ENCODE measurements at regions not wholly inside any gene's neighbourhood (a gene's known extent, or its start where the extent isn't known, plus 50 kb on each side); places are given as distances from the start of the nearest gene placed in this dataset.

DNA sequence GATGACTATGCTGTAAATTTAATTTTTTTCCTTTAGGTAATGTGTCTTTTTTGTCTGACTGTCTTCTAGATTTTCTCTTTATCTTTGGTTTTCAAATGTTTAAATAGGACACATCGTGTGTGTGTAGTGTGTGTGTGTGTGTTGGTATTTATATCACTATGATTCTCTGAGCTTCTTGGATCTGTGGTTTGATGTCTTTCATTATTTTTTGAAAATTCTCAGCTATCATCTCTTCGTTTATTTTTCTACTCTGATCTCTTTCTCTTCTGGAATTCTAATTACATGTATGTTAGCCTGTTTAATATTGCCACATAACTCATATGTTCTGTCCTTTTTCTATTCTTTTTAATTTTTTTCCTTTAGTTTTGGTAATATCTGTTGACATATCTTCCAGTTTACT, 73.5 kb upstream of the OR10AD1 start:
- TF ChIP-seq RFX5 (IDR thresholded peaks at IDR 0.05) (no peak), CEBPB (IDR thresholded peaks at IDR 0.05) (no peak), EP300 (IDR thresholded peaks at IDR 0.05) (no peak), FOSL2 (IDR thresholded peaks at IDR 0.05) (no peak), FOSL2 (CRISPR knock-in tag; IDR thresholded peaks at IDR 0.05) (no peak), SMC3 (IDR thresholded peaks at IDR 0.05) (no peak), MAFK (IDR thresholded peaks at IDR 0.05; ENCODE audit: partially characterized antibody) (no peak), EHMT2 (IDR thresholded peaks at IDR 0.05; ENCODE audit: low read depth) (no peak), CBX2 (IDR thresholded peaks at IDR 0.05; ENCODE audit: borderline replicate concordance, low read depth) (no peak), RAD21 (conservative IDR thresholded peaks at IDR 0.05 in 1 of 2, IDR thresholded peaks at IDR 0.05 in 1 of 2) (no peak), CHD2 (IDR thresholded peaks at IDR 0.05; ENCODE audit: low read length, partially characterized antibody) (no peak)
- TF ChIP-seq, protein P1, sequence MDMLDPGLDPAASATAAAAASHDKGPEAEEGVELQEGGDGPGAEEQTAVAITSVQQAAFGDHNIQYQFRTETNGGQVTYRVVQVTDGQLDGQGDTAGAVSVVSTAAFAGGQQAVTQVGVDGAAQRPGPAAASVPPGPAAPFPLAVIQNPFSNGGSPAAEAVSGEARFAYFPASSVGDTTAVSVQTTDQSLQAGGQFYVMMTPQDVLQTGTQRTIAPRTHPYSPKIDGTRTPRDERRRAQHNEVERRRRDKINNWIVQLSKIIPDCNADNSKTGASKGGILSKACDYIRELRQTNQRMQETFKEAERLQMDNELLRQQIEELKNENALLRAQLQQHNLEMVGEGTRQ (IDR thresholded peaks at IDR 0.05): no peak
- TF ChIP-seq, protein P2, sequence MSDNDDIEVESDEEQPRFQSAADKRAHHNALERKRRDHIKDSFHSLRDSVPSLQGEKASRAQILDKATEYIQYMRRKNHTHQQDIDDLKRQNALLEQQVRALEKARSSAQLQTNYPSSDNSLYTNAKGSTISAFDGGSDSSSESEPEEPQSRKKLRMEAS (IDR thresholded peaks at IDR 0.05): no peak
- TF ChIP-seq, protein P3, sequence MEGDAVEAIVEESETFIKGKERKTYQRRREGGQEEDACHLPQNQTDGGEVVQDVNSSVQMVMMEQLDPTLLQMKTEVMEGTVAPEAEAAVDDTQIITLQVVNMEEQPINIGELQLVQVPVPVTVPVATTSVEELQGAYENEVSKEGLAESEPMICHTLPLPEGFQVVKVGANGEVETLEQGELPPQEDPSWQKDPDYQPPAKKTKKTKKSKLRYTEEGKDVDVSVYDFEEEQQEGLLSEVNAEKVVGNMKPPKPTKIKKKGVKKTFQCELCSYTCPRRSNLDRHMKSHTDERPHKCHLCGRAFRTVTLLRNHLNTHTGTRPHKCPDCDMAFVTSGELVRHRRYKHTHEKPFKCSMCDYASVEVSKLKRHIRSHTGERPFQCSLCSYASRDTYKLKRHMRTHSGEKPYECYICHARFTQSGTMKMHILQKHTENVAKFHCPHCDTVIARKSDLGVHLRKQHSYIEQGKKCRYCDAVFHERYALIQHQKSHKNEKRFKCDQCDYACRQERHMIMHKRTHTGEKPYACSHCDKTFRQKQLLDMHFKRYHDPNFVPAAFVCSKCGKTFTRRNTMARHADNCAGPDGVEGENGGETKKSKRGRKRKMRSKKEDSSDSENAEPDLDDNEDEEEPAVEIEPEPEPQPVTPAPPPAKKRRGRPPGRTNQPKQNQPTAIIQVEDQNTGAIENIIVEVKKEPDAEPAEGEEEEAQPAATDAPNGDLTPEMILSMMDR (IDR thresholded peaks at IDR 0.05): no peak
- TF ChIP-seq, protein P4, sequence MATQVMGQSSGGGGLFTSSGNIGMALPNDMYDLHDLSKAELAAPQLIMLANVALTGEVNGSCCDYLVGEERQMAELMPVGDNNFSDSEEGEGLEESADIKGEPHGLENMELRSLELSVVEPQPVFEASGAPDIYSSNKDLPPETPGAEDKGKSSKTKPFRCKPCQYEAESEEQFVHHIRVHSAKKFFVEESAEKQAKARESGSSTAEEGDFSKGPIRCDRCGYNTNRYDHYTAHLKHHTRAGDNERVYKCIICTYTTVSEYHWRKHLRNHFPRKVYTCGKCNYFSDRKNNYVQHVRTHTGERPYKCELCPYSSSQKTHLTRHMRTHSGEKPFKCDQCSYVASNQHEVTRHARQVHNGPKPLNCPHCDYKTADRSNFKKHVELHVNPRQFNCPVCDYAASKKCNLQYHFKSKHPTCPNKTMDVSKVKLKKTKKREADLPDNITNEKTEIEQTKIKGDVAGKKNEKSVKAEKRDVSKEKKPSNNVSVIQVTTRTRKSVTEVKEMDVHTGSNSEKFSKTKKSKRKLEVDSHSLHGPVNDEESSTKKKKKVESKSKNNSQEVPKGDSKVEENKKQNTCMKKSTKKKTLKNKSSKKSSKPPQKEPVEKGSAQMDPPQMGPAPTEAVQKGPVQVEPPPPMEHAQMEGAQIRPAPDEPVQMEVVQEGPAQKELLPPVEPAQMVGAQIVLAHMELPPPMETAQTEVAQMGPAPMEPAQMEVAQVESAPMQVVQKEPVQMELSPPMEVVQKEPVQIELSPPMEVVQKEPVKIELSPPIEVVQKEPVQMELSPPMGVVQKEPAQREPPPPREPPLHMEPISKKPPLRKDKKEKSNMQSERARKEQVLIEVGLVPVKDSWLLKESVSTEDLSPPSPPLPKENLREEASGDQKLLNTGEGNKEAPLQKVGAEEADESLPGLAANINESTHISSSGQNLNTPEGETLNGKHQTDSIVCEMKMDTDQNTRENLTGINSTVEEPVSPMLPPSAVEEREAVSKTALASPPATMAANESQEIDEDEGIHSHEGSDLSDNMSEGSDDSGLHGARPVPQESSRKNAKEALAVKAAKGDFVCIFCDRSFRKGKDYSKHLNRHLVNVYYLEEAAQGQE (IDR thresholded peaks at IDR 0.05): no peak

All from A549 (cell line).